ENCODE measurements at regions not wholly inside any gene's neighbourhood (a gene's known extent, or its start where the extent isn't known, plus 50 kb on each side); places are given as distances from the start of the nearest gene placed in this dataset.

GRCh38 chr4:110886856-110887255, 264.0 kb upstream of the PITX2 start:
- DNase-seq (ENCODE audit: low spot score): no peak

GRCh38 chr4:110897784-110898183, 274.9 kb upstream of the PITX2 start:
- no peak for DNase-seq (ENCODE audit: low spot score)

- no peak for DNase-seq (ENCODE audit: low spot score)
Measured at GRCh38 chr4:110898290-110898689, 275.4 kb upstream of the PITX2 start.

- DNase-seq (ENCODE audit: low spot score): no peak
Measured at GRCh38 chr4:110900213-110900769, 277.4 kb upstream of the PITX2 start.

GRCh38 chr4:110902500-110902899, 279.6 kb upstream of the PITX2 start:
- no peak for DNase-seq (ENCODE audit: low spot score)

GRCh38 chr4:110904435-110905065, 281.7 kb upstream of the PITX2 start:
- no peak for DNase-seq (ENCODE audit: low spot score)

- DNase-seq (ENCODE audit: low spot score): no peak
Measured at GRCh38 chr4:110905367-110905766, 282.5 kb upstream of the PITX2 start.

- no peak for DNase-seq (ENCODE audit: low spot score)
Measured at GRCh38 chr4:110907801-110908313, 285.0 kb upstream of the PITX2 start.

- no peak for DNase-seq (ENCODE audit: low spot score)
Measured at GRCh38 chr4:110914791-110915190, 291.9 kb upstream of the PITX2 start.

GRCh38 chr4:110915301-110915700, 292.4 kb upstream of the PITX2 start:
- no peak for DNase-seq (ENCODE audit: low spot score)

- no peak for DNase-seq (ENCODE audit: low spot score)
Measured at GRCh38 chr4:110916505-110916904, 293.6 kb upstream of the PITX2 start.

- DNase-seq (ENCODE audit: low spot score): no peak
Measured at GRCh38 chr4:110917835-110918234, 295.0 kb upstream of the PITX2 start.

- no peak for DNase-seq (ENCODE audit: low spot score)
Measured at GRCh38 chr4:110920990-110921389, 298.1 kb upstream of the PITX2 start.

- no peak for DNase-seq (ENCODE audit: low spot score)
Measured at GRCh38 chr4:110924761-110925160, 301.9 kb upstream of the PITX2 start.

GRCh38 chr4:110926841-110927400, 304.0 kb upstream of the PITX2 start:
- no peak for DNase-seq (ENCODE audit: low spot score)

GRCh38 chr4:110933341-110933740, 310.5 kb upstream of the PITX2 start:
- DNase-seq (ENCODE audit: low spot score): no peak

- no peak for DNase-seq (ENCODE audit: low spot score)
Measured at GRCh38 chr4:110944501-110944900, 321.6 kb upstream of the PITX2 start.

- no peak for DNase-seq (ENCODE audit: low spot score)
Measured at GRCh38 chr4:110945600-110945999, 322.7 kb upstream of the PITX2 start.

- no peak for DNase-seq (ENCODE audit: low spot score)
Measured at GRCh38 chr4:110949542-110949941, 326.7 kb upstream of the PITX2 start.

- no peak for DNase-seq (ENCODE audit: low spot score)
Measured at GRCh38 chr4:110950731-110951130, 327.9 kb upstream of the PITX2 start.

GRCh38 chr4:110953191-110953590, 330.3 kb upstream of the PITX2 start:
- DNase-seq (ENCODE audit: low spot score): no peak

- DNase-seq (ENCODE audit: low spot score): no peak
Measured at GRCh38 chr4:110953898-110954297, 331.0 kb upstream of the PITX2 start.

GRCh38 chr4:110955748-110956147, 332.9 kb upstream of the PITX2 start:
- no peak for DNase-seq (ENCODE audit: low spot score)

Data from CD4-positive, alpha-beta T cell treated with Interleukin-2 at 100 ng/mL for 4 hours (primary cell).